H9 (cell line): ENCODE measurements at regions not wholly inside any gene's neighbourhood (a gene's known extent, or its start where the extent isn't known, plus 50 kb on each side); places are given as distances from the start of the nearest gene placed in this dataset.

Experiments
- DNase-seq: peaks from one replicate; pipeline ENCODE4 v3.0.0-alpha.2; 2017
- H2AFZ ChIP-seq: one replicate; pipeline ENCODE4 v1.6.1; 2013; ENCODE audit warnings: mild to moderate bottlenecking, low read length, control low read depth, moderate library complexity
- H2AK5ac ChIP-seq: 2 replicates; pipeline ENCODE4 v1.6.1; 2013; ENCODE audit warnings: low read length, control low read depth, mixed read lengths; ENCODE audit not compliant: insufficient read length
- H2BK120ac ChIP-seq: one replicate; pipeline ENCODE4 v1.6.1; 2013; ENCODE audit warnings: low read depth, mild to moderate bottlenecking, low read length, control low read depth, inconsistent platforms; ENCODE audit not compliant: poor library complexity, severe bottlenecking
- H2BK12ac ChIP-seq: 2 replicates; pipeline ENCODE4 v1.6.1; 2013; ENCODE audit warnings: low read length, control low read depth, mixed read lengths, low read depth; ENCODE audit not compliant: insufficient read length
- H2BK15ac ChIP-seq: 2 replicates; pipeline ENCODE4 v1.6.1; 2013; ENCODE audit warnings: low read depth, low read length, control low read depth
- H2BK20ac ChIP-seq: one replicate; pipeline ENCODE4 v1.6.1; 2013; ENCODE audit warnings: low read depth, mild to moderate bottlenecking, low read length, control low read depth, inconsistent platforms; ENCODE audit not compliant: poor library complexity, severe bottlenecking
- H2BK5ac ChIP-seq: 2 replicates; pipeline ENCODE4 v1.6.1; 2013; ENCODE audit warnings: low read length, control low read depth, mixed read lengths; ENCODE audit not compliant: insufficient read length
- H3K14ac ChIP-seq: 2 replicates; pipeline ENCODE4 v1.6.1; 2013; ENCODE audit warnings: low read length, control low read depth; ENCODE audit not compliant: insufficient read depth
- H3K18ac ChIP-seq: 2 replicates; pipeline ENCODE4 v1.6.1; 2013; ENCODE audit warnings: low read depth, mild to moderate bottlenecking, mixed read lengths, low read length, control low read depth; ENCODE audit not compliant: insufficient read length
- H3K23ac ChIP-seq: 2 replicates; pipeline ENCODE4 v1.6.1; 2013; ENCODE audit warnings: low read length, control low read depth, mixed read lengths, low read depth; ENCODE audit not compliant: insufficient read length
- H3K23me2 ChIP-seq: 2 replicates; pipeline ENCODE4 v1.6.1; 2013; ENCODE audit warnings: low read depth, mild to moderate bottlenecking, mixed read lengths, low read length, control low read depth; ENCODE audit not compliant: insufficient read length, poor library complexity, severe bottlenecking
- H3K27ac ChIP-seq: 2 replicates; pipeline ENCODE4 v1.5.1; 2013; ENCODE audit warnings: low read length, control low read depth, mixed read lengths, low read depth; ENCODE audit not compliant: insufficient read length
- H3K27me3 ChIP-seq: 2 replicates; pipeline ENCODE4 v1.6.1; 2013; ENCODE audit warnings: low read length, control low read depth, inconsistent platforms; ENCODE audit not compliant: insufficient read depth
- H3K4ac ChIP-seq: 2 replicates; pipeline ENCODE4 v1.6.1; 2013; ENCODE audit warnings: low read depth, mild to moderate bottlenecking, control low read depth, inconsistent platforms, low read length, moderate library complexity
- H3K4me1 ChIP-seq: 2 replicates; pipeline ENCODE4 v1.6.1; 2013; ENCODE audit warnings: low read length, control low read depth, inconsistent platforms; ENCODE audit not compliant: insufficient read depth
- H3K4me2 ChIP-seq: 2 replicates; pipeline ENCODE4 v1.6.1; 2013; ENCODE audit warnings: low read length, control low read depth, mixed read lengths; ENCODE audit not compliant: insufficient read length, insufficient read depth
- H3K56ac ChIP-seq: 2 replicates; pipeline ENCODE4 v1.6.1; 2013; ENCODE audit warnings: low read depth, mild to moderate bottlenecking, mixed read lengths, low read length, control low read depth; ENCODE audit not compliant: insufficient read length
- H3K79me1 ChIP-seq: 2 replicates; pipeline ENCODE4 v1.6.1; 2013; ENCODE audit warnings: low read depth, mild to moderate bottlenecking, moderate library complexity, low read length, control low read depth, inconsistent platforms; ENCODE audit not compliant: insufficient read depth, poor library complexity, severe bottlenecking
- H3K79me2 ChIP-seq: 2 replicates; pipeline ENCODE4 v1.6.1; 2013; ENCODE audit warnings: low read length, control low read depth, inconsistent platforms; ENCODE audit not compliant: insufficient read depth
- H3K9ac ChIP-seq: 2 replicates; pipeline ENCODE4 v1.6.1; 2013; ENCODE audit warnings: low read length, control low read depth, mixed read lengths; ENCODE audit not compliant: insufficient read length; ENCODE audit errors: extremely low read depth
- H3K9me3 ChIP-seq: one replicate; pipeline ENCODE4 v1.6.1; 2013; ENCODE audit warnings: low read depth, low read length, inconsistent platforms; ENCODE audit not compliant: control insufficient read depth
- H3T11ph ChIP-seq: one replicate; pipeline ENCODE4 v1.6.1; 2013; ENCODE audit warnings: mild to moderate bottlenecking, low read length, control low read depth, inconsistent platforms
- H4K20me1 ChIP-seq: one replicate; pipeline ENCODE4 v1.6.1; 2013; ENCODE audit not compliant: control insufficient read depth, insufficient read length, insufficient read depth
- H4K5ac ChIP-seq: 2 replicates; pipeline ENCODE4 v1.6.1; 2013; ENCODE audit warnings: low read depth, mild to moderate bottlenecking, mixed read lengths, low read length, control low read depth; ENCODE audit not compliant: insufficient read length
- H4K8ac ChIP-seq: replicated peaks from 2 replicates; pipeline ENCODE4 v1.6.1; 2013; ENCODE audit warnings: low read length, control low read depth, mixed read lengths, low read depth; ENCODE audit not compliant: insufficient read length
- H4K91ac ChIP-seq: 2 replicates; pipeline ENCODE4 v1.6.1; 2013; ENCODE audit warnings: low read depth, mild to moderate bottlenecking, moderate library complexity, mixed read lengths, low read length, control low read depth; ENCODE audit not compliant: insufficient read length
- H3K27ac Mint-ChIP-seq, 3 experiments: 2 replicates in 2 of 3; 3 replicates in 1 of 3; pipeline ENCODE4 v1.8.0; 2020 to 2021; ENCODE audit warnings: mixed read lengths in 3 of 3, mild to moderate bottlenecking in 1 of 3, moderate library complexity in 1 of 3
- H3K27me3 Mint-ChIP-seq: 2 replicates; pipeline ENCODE4 v1.8.0; 2021; ENCODE audit warnings: low read depth, mild to moderate bottlenecking, moderate library complexity, mixed read lengths
- H3K36me3 Mint-ChIP-seq, 3 experiments: 2 replicates in 2 of 3; 3 replicates in 1 of 3; pipeline ENCODE4 v1.8.0; 2020 to 2021; ENCODE audit warnings: low read depth in 3 of 3, mixed read lengths in 3 of 3; ENCODE audit not compliant: insufficient read depth in 1 of 3
- H3K4me1 Mint-ChIP-seq, 2 experiments: 2 replicates each; pipeline ENCODE4 v1.8.0; 2020; ENCODE audit warnings: mixed read lengths in 2 of 2
- H3K4me3 Mint-ChIP-seq, 2 experiments: 2 replicates in 1 of 2; 3 replicates in 1 of 2; pipeline ENCODE4 v1.8.0; 2020 to 2021; ENCODE audit warnings: mild to moderate bottlenecking in 2 of 2, mixed read lengths in 2 of 2, moderate library complexity in 1 of 2
- H3K9me3 Mint-ChIP-seq, 2 experiments: 2 replicates in 1 of 2; 3 replicates in 1 of 2; pipeline ENCODE4 v1.8.0; 2020; ENCODE audit warnings: mild to moderate bottlenecking in 2 of 2, mixed read lengths in 2 of 2, moderate library complexity in 1 of 2
- CTCF ChIP-seq: fragments of 200-600 bp; sonication (generic); conservative IDR thresholded peaks from 3 replicates; pipeline ENCODE4 v1.8.0; 2021; ENCODE audit warnings: antibody characterized with exemption, mild to moderate bottlenecking
- WGBS: extraction: QIAGEN DNeasy Blood & Tissue Kit; methylation state at CpG from one replicate; pipeline ENCODE4 v1.1.7; 2013; ENCODE audit warnings: missing lambda C conversion rate, low lambda C conversion rate, mixed read lengths; ENCODE audit not compliant: insufficient read length; ENCODE audit errors: extremely low coverage; 5-methylcytosine and 5-hydroxymethylcytosine counted together

GRCh38 chr9:11045589-11045988 lies 432.8 kb upstream of the PTPRD start:
- no peak overlapping the region for H2AK5ac ChIP-seq
- H4K5ac ChIP-seq: no peak overlapping the region
- no peaks in the 10 kb centered on the region for H3K27me3 Mint-ChIP-seq
- H3K18ac ChIP-seq: no peak overlapping the region
- H2BK20ac ChIP-seq: no peak overlapping the region
- no peaks in the 10 kb centered on the region for H3K23me2 ChIP-seq
- no peak overlapping the region for H3K4me3 Mint-ChIP-seq
- no peak overlapping the region for H4K91ac ChIP-seq
- H2AFZ ChIP-seq: no peak overlapping the region
- no peak overlapping the region for H3K9ac ChIP-seq
- H3K79me1 ChIP-seq: no peaks in the 10 kb centered on the region
- H4K20me1 ChIP-seq: no peaks in the 10 kb centered on the region
- no peak; the same call in 2 of the 3 replicates for TF ChIP-seq CTCF
- no peak overlapping the region for H2BK120ac ChIP-seq
- no CpG with 5 or more reads among the region's 2 CpGs for WGBS
- no peaks in the 10 kb centered on the region for H3K36me3 Mint-ChIP-seq
- no peak overlapping the region for H3K56ac ChIP-seq
- H3K27me3 ChIP-seq: no peaks in the 10 kb centered on the region
- H3K27ac Mint-ChIP-seq: no peak overlapping the region
- no peak overlapping the region for H2BK12ac ChIP-seq
- H3K4me2 ChIP-seq: no peak overlapping the region
- no peak for DNase-seq
- H3K79me2 ChIP-seq: no peaks in the 10 kb centered on the region
- no peak overlapping the region for H3K23ac ChIP-seq
- no peak overlapping the region for H3K27ac ChIP-seq
- no peak overlapping the region for H3K14ac ChIP-seq
- no peak overlapping the region for H4K8ac ChIP-seq
- H3K4me1 ChIP-seq: no peaks in the 10 kb centered on the region
- H2BK15ac ChIP-seq: no peak overlapping the region
- H3K9me3 Mint-ChIP-seq: no peaks in the 10 kb centered on the region
- no peaks in the 10 kb centered on the region for H3K9me3 ChIP-seq
- no peak overlapping the region for H2BK5ac ChIP-seq
- H3K4me1 Mint-ChIP-seq: peaks cover 2% of the 10 kb centered on the region in 2 experiments; a peak in 2 of 4 replicates
- no peak overlapping the region for H3K4ac ChIP-seq
- no peak overlapping the region for H3T11ph ChIP-seq
